H1 (cell line): ENCODE measurements at regions not wholly inside any gene's neighbourhood (a gene's known extent, or its start where the extent isn't known, plus 50 kb on each side); places are given as distances from the start of the nearest gene placed in this dataset.

ENCODE experiments used
- CTCF ChIA-PET: fragments of 300-600 bp; sonication (Branson Sonifier 250); formaldehyde crosslinking; loops from one replicate; lab custom pipeline; 2021; ENCODE audit not compliant: partially characterized antibody; lab: Charles Lee
- POLR2A ChIA-PET: fragments of 300-600 bp; sonication (Branson Sonifier 250); formaldehyde crosslinking; loops from one replicate; lab custom pipeline; 2021; ENCODE audit warnings: inconsistent platforms; ENCODE audit not compliant: partially characterized antibody; lab: Charles Lee
- DNase-seq, 2 experiments: peaks; one replicate each; pipeline versions ENCODE4 v3.0.0 to v3.0.0-alpha.2; 2010 to 2022; ENCODE audit warnings: low spot score in 2 of 2, low read depth in 1 of 2, mixed read lengths in 1 of 2
- FAIRE-seq: peaks from 2 replicates; lab custom pipeline; 2011; peaks lifted over from hg19 to GRCh38; lab: Jason Lieb, UNC
- H2AFZ ChIP-seq: 2 replicates; pipeline ENCODE4 v1.8.1; 2012; ENCODE audit warnings: low read length, inconsistent platforms
- H2AK5ac ChIP-seq: 2 replicates; pipeline ENCODE4 v1.6.1; 2013; ENCODE audit warnings: low read depth, low read length
- H2BK120ac ChIP-seq: replicated peaks from 2 replicates; pipeline ENCODE3; 2013; ENCODE audit warnings: low read depth, low read length, inconsistent platforms
- H2BK12ac ChIP-seq: 2 replicates; pipeline ENCODE4 v1.6.1; 2013; ENCODE audit warnings: low read depth, low read length
- H2BK15ac ChIP-seq: 2 replicates; pipeline ENCODE4 v1.6.1; 2013; ENCODE audit warnings: low read length
- H2BK20ac ChIP-seq: 2 replicates; pipeline ENCODE4 v1.6.1; 2013; ENCODE audit warnings: low read length
- H2BK5ac ChIP-seq: 2 replicates; pipeline ENCODE4 v1.6.1; 2013; ENCODE audit warnings: low read depth, low read length
- H3K14ac ChIP-seq: 2 replicates; pipeline ENCODE4 v1.6.1; 2013; ENCODE audit warnings: inconsistent platforms; ENCODE audit not compliant: insufficient read length
- H3K18ac ChIP-seq: 2 replicates; pipeline ENCODE4 v1.6.1; 2013; ENCODE audit warnings: low read length; ENCODE audit errors: extremely low read depth
- H3K23ac ChIP-seq: 2 replicates; pipeline ENCODE4 v1.6.1; 2013; ENCODE audit warnings: inconsistent platforms; ENCODE audit not compliant: insufficient read length
- H3K23me2 ChIP-seq: 2 replicates; pipeline ENCODE4 v1.6.1; 2013; ENCODE audit warnings: low read depth, low read length
- H3K27ac ChIP-seq: 2 replicates; pipeline ENCODE4 v1.6.1; 2011; ENCODE audit warnings: low read depth, low read length, inconsistent platforms
- H3K27me3 ChIP-seq, 4 experiments: replicated peaks in 1 of 4; 1 replicate in 1 of 4; 2 replicates in 3 of 4; pipeline versions ENCODE4 v1.6.1 to v1.8.1; 2011 to 2013; ENCODE audit warnings: low read length in 3 of 4, mild to moderate bottlenecking in 3 of 4, inconsistent platforms in 2 of 4, mixed read lengths in 2 of 4, moderate library complexity in 1 of 4; ENCODE audit not compliant: control insufficient read depth in 3 of 4, insufficient read depth in 3 of 4; ENCODE audit errors: extremely low read depth in 1 of 4
- H3K36me3 ChIP-seq, 4 experiments: 2 replicates each; pipeline versions ENCODE4 v1.6.1 to v1.8.1; 2011 to 2013; ENCODE audit warnings: mild to moderate bottlenecking in 4 of 4, low read length in 3 of 4, moderate library complexity in 2 of 4, control low read depth in 1 of 4, inconsistent platforms in 1 of 4; ENCODE audit not compliant: insufficient read depth in 4 of 4, control insufficient read depth in 2 of 4
- H3K4ac ChIP-seq: replicated peaks from 2 replicates; pipeline ENCODE3; 2013; ENCODE audit warnings: low read length, low read depth, mixed read lengths, inconsistent platforms; ENCODE audit not compliant: insufficient read length
- H3K4me1 ChIP-seq, 4 experiments: replicated peaks in 1 of 4; 1 replicate in 1 of 4; 2 replicates in 3 of 4; pipeline versions ENCODE4 v1.6.1 to v1.8.1; 2011 to 2013; ENCODE audit warnings: low read length in 3 of 4, inconsistent platforms in 2 of 4, mixed read lengths in 1 of 4; ENCODE audit not compliant: insufficient read depth in 4 of 4, control insufficient read depth in 3 of 4
- H3K4me2 ChIP-seq, 2 experiments: 2 replicates each; pipeline versions ENCODE4 v1.6.1 to v1.8.1; 2011 to 2013; ENCODE audit warnings: low read depth in 2 of 2, low read length in 2 of 2, control low read depth in 1 of 2, inconsistent platforms in 1 of 2, mild to moderate bottlenecking in 1 of 2; ENCODE audit not compliant: insufficient read depth in 1 of 2
- H3K4me3 ChIP-seq, 4 experiments: fragments of 200-600, 300-600 bp in 1 of 4; sonication (generic), shearing (Covaris generic), sonication (Bioruptor Twin) in 1 of 4; 2 replicates each; pipeline versions ENCODE4 v1.5.1 to v1.8.1; 2011 to 2016; ENCODE audit warnings: low read length in 4 of 4, low read depth in 3 of 4, control low read depth in 2 of 4, inconsistent platforms in 2 of 4, mild to moderate bottlenecking in 2 of 4, mixed read lengths in 1 of 4, moderate library complexity in 1 of 4; ENCODE audit not compliant: insufficient read depth in 2 of 4; ENCODE audit errors: extremely low read depth in 1 of 4
- H3K56ac ChIP-seq: replicated peaks from 2 replicates; pipeline ENCODE3; 2013; ENCODE audit warnings: low read depth, mild to moderate bottlenecking, mixed read lengths, low read length, inconsistent platforms; ENCODE audit not compliant: insufficient read length
- H3K79me1 ChIP-seq: 2 replicates; pipeline ENCODE4 v1.6.1; 2013; ENCODE audit warnings: low read depth, low read length, control low read depth
- H3K79me2 ChIP-seq, 2 experiments: 2 replicates each; pipeline versions ENCODE4 v1.6.1 to v1.8.1; 2012 to 2013; ENCODE audit warnings: low read length in 2 of 2, mild to moderate bottlenecking in 2 of 2, inconsistent platforms in 1 of 2; ENCODE audit not compliant: insufficient read depth in 2 of 2, control insufficient read depth in 1 of 2
- H3K9ac ChIP-seq, 4 experiments: replicated peaks in 1 of 4; 1 replicate in 1 of 4; 2 replicates in 3 of 4; pipeline versions ENCODE4 v1.6.1 to v1.8.1; 2011 to 2013; ENCODE audit warnings: low read depth in 3 of 4, low read length in 3 of 4, control low read depth in 2 of 4, mild to moderate bottlenecking in 2 of 4, moderate library complexity in 2 of 4, inconsistent platforms in 1 of 4; ENCODE audit errors: extremely low read depth in 1 of 4
- H3K9me3 ChIP-seq, 2 experiments: 2 replicates each; pipeline versions ENCODE4 v1.6.1 to v1.8.1; 2012 to 2013; ENCODE audit warnings: mild to moderate bottlenecking in 2 of 2, moderate library complexity in 2 of 2, control low read depth in 1 of 2, inconsistent platforms in 1 of 2, low read depth in 1 of 2, low read length in 1 of 2, mixed read lengths in 1 of 2; ENCODE audit not compliant: insufficient read depth in 2 of 2
- H4K20me1 ChIP-seq, 2 experiments: replicated peaks in 1 of 2; 2 replicates each; pipeline versions ENCODE3 to v1.8.1; 2011 to 2013; ENCODE audit warnings: inconsistent platforms in 2 of 2, low read length in 2 of 2, mild to moderate bottlenecking in 1 of 2; ENCODE audit not compliant: insufficient read depth in 2 of 2, control insufficient read depth in 1 of 2
- H4K5ac ChIP-seq: 2 replicates; pipeline ENCODE4 v1.6.1; 2013; ENCODE audit warnings: low read length, low read depth, mixed read lengths, inconsistent platforms; ENCODE audit not compliant: insufficient read length
- H4K8ac ChIP-seq: 2 replicates; pipeline ENCODE4 v1.8.0; 2013; ENCODE audit warnings: mild to moderate bottlenecking, moderate library complexity, low read length, inconsistent platforms; ENCODE audit not compliant: insufficient read depth; ENCODE audit errors: extremely low read depth
- H4K91ac ChIP-seq: replicated peaks from 2 replicates; pipeline ENCODE3; 2013; ENCODE audit warnings: low read length, mixed read lengths, inconsistent platforms; ENCODE audit not compliant: insufficient read length
- BACH1 ChIP-seq: IDR thresholded peaks from 2 replicates; pipeline ENCODE4 v1.6.1; 2012; ENCODE audit warnings: low read length, improper control_type of control experiment
- BRCA1 ChIP-seq: IDR thresholded peaks from 2 replicates; pipeline ENCODE4 v1.6.1; 2012; ENCODE audit warnings: low read depth, low read length, improper control_type of control experiment
- CTBP2 ChIP-seq: IDR thresholded peaks from 2 replicates; pipeline ENCODE4 v1.7.0; 2011; ENCODE audit warnings: borderline replicate concordance, mild to moderate bottlenecking, moderate library complexity, mixed read lengths, low read length; ENCODE audit not compliant: insufficient read depth, insufficient read length
- CTCF ChIP-seq, 3 experiments: IDR thresholded peaks; 1 replicate in 2 of 3; 2 replicates in 1 of 3; pipeline versions ENCODE4 v1.5.1 to v1.6.1; 2011; ENCODE audit warnings: low read length in 3 of 3, mild to moderate bottlenecking in 3 of 3, inconsistent platforms in 2 of 3, low read depth in 1 of 3, moderate library complexity in 1 of 3; ENCODE audit not compliant: insufficient read depth in 1 of 3; ENCODE audit errors: control extremely low read depth in 1 of 3
- HDAC2 ChIP-seq, 2 experiments: fragments of 300-600 bp in 1 of 2; sonication (generic) in 1 of 2; IDR thresholded peaks; 2 replicates each; pipeline ENCODE4 v1.6.1; 2011 to 2012; ENCODE audit warnings: low read depth in 2 of 2, low read length in 2 of 2, mild to moderate bottlenecking in 2 of 2, moderate library complexity in 2 of 2, borderline replicate concordance in 1 of 2, inconsistent platforms in 1 of 2
- MAFK ChIP-seq: IDR thresholded peaks from 2 replicates; pipeline ENCODE4 v1.6.1; 2012; ENCODE audit warnings: low read depth, mild to moderate bottlenecking, improper control_type of control experiment, low read length
- PHF8 ChIP-seq: fragments of 200-600 bp; sonication (generic); conservative IDR thresholded peaks from 2 replicates; pipeline ENCODE4 v1.7.1; 2012; ENCODE audit warnings: low read depth, mild to moderate bottlenecking, inconsistent platforms, low read length, moderate library complexity
- RFX5 ChIP-seq: IDR thresholded peaks from 2 replicates; pipeline ENCODE4 v1.6.1; 2011; ENCODE audit warnings: low read depth, low read length, improper control_type of control experiment, borderline replicate concordance
- SP2 ChIP-seq: IDR thresholded peaks from 2 replicates; pipeline ENCODE4 v1.6.1; 2012; ENCODE audit warnings: mild to moderate bottlenecking, low read length, inconsistent platforms
- TBP ChIP-seq: IDR thresholded peaks from 2 replicates; pipeline ENCODE4 v1.6.1; 2011; ENCODE audit warnings: low read depth, low read length, improper control_type of control experiment
- YY1 ChIP-seq: IDR thresholded peaks from 2 replicates; pipeline ENCODE4 v1.6.1; 2011; ENCODE audit warnings: low read depth, mild to moderate bottlenecking, low read length
- WGBS, 2 experiments: shearing (Covaris generic) in 1 of 2; methylation state at CpG; one replicate each; pipeline versions ENCODE4 v1.1.6 to v1.1.7; 2013 to 2015; ENCODE audit warnings: low lambda C conversion rate in 2 of 2, mixed read lengths in 2 of 2, inconsistent platforms in 1 of 2, low coverage in 1 of 2, missing lambda C conversion rate in 1 of 2; ENCODE audit not compliant: insufficient replicate concordance in 2 of 2, insufficient coverage in 1 of 2, insufficient read length in 1 of 2; ENCODE audit errors: extremely low coverage in 1 of 2, missing lambda C conversion rate in 1 of 2; 5-methylcytosine and 5-hydroxymethylcytosine counted together
- TF ChIP-seq, protein P1 (sequence below): IDR thresholded peaks from 2 replicates; pipeline ENCODE4 v1.6.1; 2011; ENCODE audit warnings: low read depth, mild to moderate bottlenecking, low read length; ENCODE audit not compliant: insufficient read depth

DNA sequence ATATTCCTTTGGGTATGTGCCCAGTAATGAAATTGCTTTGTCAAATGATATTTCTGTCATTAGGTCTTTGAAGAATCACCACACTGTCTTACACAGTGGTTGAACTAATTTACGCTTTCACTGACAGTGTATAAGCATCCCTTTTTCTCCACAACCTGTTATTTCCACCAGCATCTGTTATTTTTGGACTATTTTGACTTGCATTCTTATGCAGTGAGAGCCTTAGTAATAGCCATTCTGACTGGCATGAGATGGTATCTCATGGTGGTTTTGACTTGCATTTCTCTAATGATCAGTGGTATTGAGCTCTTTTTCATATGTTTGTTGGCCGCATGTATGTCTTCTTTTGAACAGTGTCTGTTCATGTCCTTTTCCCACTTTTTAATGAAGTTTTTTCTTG, 92.0 kb upstream of the SPATA13 start:
- H4K20me1 ChIP-seq = no peaks in the 10 kb centered on the region
- CTCF ChIA-PET = interaction anchor here (1.8 kb wide), 1 partner anchor 14 kb away, joined by 5 read pairs; no protein-coding TSS in a partner anchor
- H3K4me1 ChIP-seq = peaks cover 7 to 11% (median 9%) of the 10 kb centered on the region in 4 experiments
- H4K8ac ChIP-seq = no peak overlapping the region
- H3K4me2 ChIP-seq = no peak overlapping the region
- DNase-seq (no peak), FAIRE-seq (no peak)
- no peak overlapping the region for H3K56ac ChIP-seq
- no peak overlapping the region for H3K27ac ChIP-seq
- no peaks in the 10 kb centered on the region for H3K9me3 ChIP-seq
- H3K79me2 ChIP-seq = no peaks in the 10 kb centered on the region
- no peak overlapping the region for H3K4me3 ChIP-seq
- H3K23ac ChIP-seq = no peak overlapping the region
- no peak overlapping the region for H2BK15ac ChIP-seq
- no peak overlapping the region for H2AK5ac ChIP-seq
- H4K5ac ChIP-seq = no peak overlapping the region
- no peaks in the 10 kb centered on the region for H3K27me3 ChIP-seq
- H3K14ac ChIP-seq = no peak overlapping the region
- POLR2A ChIA-PET = no interaction called here
- H3K23me2 ChIP-seq = no peaks in the 10 kb centered on the region
- H2BK5ac ChIP-seq = no peak overlapping the region
- H2BK120ac ChIP-seq = no peak overlapping the region
- H3K79me1 ChIP-seq = no peaks in the 10 kb centered on the region
- no peak overlapping the region for H3K18ac ChIP-seq
- WGBS, 2 experiments = 89% methylated on average over 2 of the region's 2 CpGs; no CpG with 5 or more reads in 1 of the 2 experiments
- H3K9ac ChIP-seq = no peak overlapping the region
- H4K91ac ChIP-seq = no peak overlapping the region
- H3K36me3 ChIP-seq = no peaks in the 10 kb centered on the region
- H2BK20ac ChIP-seq = no peak overlapping the region
- H3K4ac ChIP-seq = no peak overlapping the region
- no peak overlapping the region for H2BK12ac ChIP-seq
- no peak overlapping the region for H2AFZ ChIP-seq
- no peak for TF ChIP-seq BRCA1
- TF ChIP-seq, protein P1, sequence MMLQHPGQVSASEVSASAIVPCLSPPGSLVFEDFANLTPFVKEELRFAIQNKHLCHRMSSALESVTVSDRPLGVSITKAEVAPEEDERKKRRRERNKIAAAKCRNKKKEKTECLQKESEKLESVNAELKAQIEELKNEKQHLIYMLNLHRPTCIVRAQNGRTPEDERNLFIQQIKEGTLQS = no peak
- no peak for TF ChIP-seq BACH1
- no peak for TF ChIP-seq PHF8
- TF ChIP-seq CTBP2 = no peak
- no peak for TF ChIP-seq YY1
- no peak for TF ChIP-seq SP2
- TF ChIP-seq HDAC2 (IDR thresholded peaks at IDR 0.05; ENCODE audit: borderline replicate concordance in 1 of 2, low read depth in 2 of 2, low read length in 2 of 2) = no peak
- TF ChIP-seq RFX5 = no peak
- no peak for TF ChIP-seq TBP
- TF ChIP-seq CTCF (IDR thresholded peaks at IDR 0.05; ENCODE audit: control extremely low read depth in 1 of 3, insufficient read depth in 1 of 3, low read depth in 1 of 3, low read length in 3 of 3) = no peak
- no peak for TF ChIP-seq MAFK
